Medulla oblongata (tissue), 1 donor: ENCODE measurements at regions not wholly inside any gene's neighbourhood (a gene's known extent, or its start where the extent isn't known, plus 50 kb on each side); places are given as distances from the start of the nearest gene placed in this dataset.
"Not testable (repeated sequence)": the region's sequence is repeated elsewhere in the genome, so short reads cannot be mapped to it uniquely, and the experiment has no call there.

ENCODE experiments used
- DNase-seq: peaks from one replicate; pipeline ENCODE4 v3.0.0-alpha.2; 2015; ENCODE audit errors: extremely low spot score

DNA sequence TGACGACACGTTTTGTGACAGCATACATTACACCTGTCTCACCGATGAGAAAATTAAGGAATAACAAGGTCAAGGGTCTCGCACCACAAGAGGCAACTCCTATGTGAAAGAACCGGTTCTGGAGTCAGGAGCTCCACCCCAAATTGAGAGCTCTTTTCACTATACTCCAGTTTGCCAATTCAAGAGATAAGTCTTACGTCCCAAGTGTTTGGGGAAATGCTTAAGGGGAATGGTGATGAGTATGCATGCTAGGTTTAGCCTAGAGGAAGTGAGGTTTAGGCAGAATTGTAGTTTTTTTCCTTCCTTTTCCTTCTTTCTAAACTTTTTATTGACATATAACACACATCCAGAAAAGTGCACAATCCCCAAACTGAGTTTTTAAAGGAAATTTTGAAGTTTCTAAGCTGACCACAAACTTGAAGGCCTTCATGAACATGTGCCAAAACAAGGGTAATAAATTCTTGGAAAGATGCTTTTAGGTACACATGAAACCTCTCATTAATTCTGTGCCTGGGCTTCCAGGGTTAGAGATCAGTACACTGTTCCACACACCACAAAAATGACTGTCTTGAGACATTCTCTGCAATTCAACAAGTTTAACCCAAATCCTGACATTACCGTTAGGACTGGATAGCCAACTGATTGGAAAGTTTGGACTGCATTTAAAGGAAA, 127.6 kb upstream of the SLC1A3 start:
- no peak for DNase-seq

DNA sequence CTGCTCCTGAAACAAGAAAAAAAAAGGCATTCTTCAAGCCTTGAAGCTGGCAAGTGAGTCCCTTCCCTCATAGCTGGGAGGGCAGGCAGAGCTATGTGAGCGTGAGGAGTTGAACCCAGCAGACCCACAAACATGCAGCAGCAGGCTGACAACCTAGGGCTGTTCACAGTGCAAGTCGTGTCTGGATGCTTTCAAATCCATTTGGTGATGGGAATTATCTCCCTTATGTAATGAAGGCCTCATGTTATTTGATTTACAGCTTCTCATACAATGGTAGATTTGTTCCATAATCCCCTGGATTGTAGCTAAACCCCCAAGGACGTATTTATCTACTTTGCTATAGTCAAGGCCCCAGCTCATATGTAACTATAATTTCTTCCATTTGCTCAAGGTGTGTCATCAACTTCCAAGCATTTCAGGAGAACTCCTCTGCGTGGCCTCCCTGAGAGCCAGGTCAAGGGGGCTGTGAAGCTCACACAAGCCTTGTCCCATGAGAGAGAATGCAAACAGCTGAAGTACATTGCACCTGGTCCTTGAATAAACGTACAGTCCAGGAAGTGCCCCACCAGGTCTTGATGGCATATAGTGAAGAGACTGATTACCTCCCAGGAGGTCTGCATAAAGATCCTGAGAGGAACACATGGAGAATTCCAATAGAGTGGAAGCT, 124.8 kb upstream of the SLC1A3 start:
- DNase-seq, result no peak

DNA sequence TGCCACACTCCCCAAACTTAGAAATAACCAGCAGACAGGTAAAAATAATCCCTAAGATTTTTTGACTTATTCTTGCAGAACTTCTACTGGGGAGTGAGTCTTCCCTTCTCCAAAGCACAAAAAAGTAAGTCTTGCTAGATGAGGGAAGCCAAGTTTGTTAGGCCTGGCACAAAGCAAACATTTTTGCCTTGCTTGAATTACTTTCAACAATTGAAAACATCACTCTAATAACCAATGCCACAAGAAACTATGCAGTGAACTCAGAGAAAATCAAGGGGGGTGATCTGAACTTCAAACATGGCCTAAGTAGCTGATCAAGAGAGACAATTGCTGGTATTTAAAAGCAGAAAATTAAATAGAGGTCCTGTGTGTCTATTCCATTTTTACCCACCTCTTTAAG, 123.6 kb upstream of the SLC1A3 start:
- DNase-seq, result no peak

DNA sequence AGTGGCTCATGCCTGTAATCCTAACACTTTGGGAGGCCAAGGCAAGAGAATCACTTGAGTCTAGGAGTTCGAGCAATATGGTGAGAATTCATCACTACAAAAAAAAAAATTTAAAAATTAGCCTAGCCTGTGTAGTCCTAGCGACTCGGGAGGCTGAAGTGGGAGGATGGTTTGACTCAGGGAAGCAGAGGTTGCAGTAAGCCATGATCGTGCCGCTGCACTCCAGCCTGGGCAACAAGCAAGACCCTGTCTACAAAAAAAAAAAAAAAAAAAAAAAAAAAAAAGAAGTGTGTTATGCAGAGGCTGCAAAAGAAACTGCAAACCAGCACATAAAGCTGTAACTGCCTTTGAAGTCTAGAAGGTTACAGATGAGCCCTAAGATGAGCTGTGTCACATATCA, 116.9 kb upstream of the SLC1A3 start:
- DNase-seq, result no peak

DNA sequence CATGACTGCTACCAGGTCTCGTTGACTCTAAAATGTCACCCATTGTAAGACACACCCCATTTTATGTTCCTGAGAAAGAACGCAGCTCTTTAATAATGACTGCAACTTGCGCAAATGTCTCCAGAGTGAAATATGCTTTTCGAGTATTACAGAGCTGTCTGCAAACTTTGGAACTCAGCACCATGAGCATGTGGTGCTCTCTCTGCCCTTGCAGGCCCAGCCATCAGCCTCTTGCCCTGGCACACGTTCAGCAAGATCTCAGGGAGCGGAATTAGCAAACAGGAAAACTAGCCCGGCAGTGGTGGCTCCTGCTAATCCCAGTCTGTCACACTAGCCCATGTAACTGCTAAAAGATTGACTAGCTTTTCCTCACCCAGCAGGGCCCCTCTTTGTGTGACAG, 114.5 kb upstream of the SLC1A3 start:
- no peak for DNase-seq

DNA sequence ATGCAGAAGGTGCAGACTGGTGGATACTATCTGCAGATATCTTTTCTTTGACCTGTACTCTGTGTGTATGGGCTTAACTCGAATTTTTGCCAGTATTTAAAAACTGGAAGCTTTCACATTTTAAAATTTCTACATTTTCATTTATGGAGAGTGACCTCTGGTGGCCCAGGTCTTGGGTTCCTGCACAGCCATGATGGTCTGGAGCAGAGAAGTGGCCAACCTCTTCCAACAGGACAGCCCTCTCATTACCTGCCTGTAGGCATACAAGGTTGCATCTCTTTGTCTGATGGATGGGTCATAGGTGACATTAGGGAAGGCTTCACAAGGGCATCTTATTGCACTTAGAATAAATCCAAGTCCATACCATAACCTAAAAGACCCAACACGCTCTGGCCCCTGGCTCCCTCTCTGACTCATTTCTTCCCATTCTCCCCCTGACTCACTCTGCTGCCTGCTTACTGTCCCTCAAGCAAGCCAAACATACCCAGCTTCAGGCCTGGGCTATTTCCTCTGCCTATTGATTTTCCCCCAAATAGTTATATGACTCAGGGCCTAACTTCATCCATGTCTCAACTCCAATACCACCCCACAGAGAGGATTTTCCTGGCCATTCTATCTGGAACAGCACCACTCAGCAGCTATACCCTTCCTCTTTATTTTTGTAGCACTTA, 113.3 kb upstream of the SLC1A3 start:
- DNase-seq, result no peak

DNA sequence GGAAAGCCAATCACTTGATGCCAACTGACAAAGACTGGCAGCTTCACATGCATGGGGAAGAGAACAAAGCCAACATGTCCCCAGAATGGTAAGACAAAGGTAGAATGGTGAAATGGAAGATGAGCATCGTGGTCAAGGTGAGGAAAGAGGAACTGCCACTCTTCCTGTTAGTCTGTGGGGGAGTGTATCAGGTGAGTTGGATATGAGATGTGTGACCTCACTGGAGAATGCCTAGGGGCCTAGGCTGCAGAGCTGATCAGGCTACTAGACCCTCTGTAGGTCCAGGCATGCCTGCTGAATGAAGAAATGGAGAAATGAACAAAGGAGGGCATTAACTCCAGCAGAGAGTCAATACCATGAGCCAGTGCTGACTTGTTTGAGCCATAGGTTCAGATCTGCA, 112.4 kb upstream of the SLC1A3 start:
- no peak for DNase-seq

DNA sequence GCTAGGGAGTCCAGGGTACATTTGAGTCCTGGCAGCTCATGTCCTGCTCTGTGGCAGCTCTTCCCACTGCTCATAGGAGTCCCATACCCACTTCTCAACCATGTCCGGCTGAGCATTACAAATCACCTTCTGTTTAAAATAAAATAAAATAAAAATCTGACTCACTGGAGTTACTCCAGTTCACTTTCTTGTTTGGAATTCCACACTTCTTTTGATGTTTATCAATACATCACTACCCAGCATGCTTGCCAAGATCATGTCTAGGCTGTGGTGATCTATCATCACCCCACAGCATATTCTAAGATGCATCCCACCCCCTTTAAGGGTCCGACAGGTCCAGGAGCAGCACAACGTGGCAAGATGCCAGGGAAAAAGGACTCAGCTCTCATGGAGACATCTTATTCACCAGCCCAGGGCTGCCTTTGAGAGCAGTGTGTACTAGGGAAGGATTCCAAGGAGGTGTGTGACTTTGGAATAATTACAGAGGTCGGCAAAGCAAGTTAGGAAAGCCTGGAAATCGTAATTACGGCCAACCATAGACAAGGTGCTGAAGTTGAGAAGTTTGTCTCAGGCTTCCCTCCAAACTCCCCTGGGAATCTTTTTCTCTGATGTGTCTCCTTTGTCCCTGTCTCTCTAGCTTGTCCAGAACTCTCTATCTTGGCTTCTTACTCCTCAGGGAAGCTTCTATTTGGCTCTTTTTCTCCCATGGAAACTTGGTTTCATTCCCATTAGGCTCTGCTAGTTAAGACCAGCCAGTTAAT, 111.4 kb upstream of the SLC1A3 start:
- peak; percentile 72 for DNase-seq

DNA sequence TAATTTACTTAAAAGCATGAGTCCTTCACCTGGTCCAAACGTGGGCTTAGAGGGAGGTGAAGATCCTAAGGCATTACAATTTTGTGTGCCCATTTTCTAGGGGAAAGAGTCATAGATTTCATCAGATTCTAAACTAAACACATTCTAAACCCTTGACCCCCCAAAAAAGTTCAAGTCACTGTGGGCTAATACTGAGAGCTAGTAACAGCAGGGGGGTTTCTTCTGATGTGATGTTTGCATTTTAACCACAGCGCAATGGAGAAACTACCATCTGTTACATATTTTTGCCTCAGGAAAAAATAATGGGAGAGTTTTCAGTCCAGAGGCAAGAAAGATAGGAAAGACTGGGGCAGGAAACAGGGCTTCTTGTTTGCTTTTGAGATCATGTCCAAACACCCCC, 110.8 kb upstream of the SLC1A3 start:
- DNase-seq, result peak; percentile 20

DNA sequence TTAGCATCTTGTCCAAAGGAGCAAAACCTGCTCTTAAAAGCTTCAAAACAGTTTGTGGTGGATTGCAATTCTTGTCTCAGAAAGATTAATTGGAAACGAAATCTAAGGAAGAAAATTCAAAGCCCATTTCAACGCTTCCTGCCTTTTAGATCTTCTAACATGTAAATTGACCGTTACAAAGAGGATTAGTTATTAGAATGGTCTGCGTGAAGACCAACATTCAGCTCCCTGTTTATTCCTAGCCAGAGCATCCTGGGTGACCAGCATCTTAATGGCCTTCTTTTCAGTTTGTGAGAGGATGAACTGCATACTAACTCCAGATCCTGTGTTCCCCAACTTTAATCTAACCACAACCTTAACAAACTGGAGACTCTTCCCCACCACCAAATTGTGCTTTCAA, 109.9 kb upstream of the SLC1A3 start:
- peak; percentile 55 for DNase-seq

DNA sequence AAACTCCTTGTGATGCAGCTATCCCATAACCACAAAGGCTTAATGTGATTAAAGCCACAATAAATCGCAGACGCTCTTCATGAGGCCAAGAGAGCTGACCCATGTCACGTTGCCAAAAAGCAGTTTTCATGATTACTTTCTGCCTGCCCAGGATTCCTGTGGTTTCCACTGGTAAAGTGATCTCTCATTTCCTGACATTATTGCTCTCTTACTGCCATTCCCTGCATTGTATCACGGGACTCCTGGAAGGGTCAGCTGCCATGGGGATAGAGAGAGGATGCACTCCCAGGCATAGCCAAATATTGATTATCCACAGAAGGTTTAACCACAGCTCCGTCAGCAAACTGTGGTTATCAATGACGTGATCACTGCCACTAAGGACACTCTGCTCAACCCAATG, 103.8 kb upstream of the SLC1A3 start:
- no peak for DNase-seq

DNA sequence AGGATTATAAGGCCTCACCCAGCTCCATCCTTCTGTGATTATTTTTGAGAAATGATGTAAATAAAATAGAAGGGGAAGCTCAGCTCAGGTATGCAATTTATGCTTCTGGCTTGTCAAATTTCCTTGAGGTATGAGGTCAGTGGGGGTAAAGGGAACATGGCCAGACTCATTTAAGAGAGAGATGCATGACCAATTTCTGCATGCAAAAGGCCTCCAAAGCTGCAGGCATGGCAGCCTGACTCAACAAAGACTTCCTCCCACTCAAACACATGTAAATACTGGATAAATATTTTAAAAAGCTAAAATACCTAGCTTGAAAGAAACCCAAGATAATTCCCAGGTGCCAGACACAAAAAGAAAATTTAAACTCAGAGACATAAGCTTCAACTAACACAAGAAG, 101.4 kb upstream of the SLC1A3 start:
- no peak for DNase-seq

DNA sequence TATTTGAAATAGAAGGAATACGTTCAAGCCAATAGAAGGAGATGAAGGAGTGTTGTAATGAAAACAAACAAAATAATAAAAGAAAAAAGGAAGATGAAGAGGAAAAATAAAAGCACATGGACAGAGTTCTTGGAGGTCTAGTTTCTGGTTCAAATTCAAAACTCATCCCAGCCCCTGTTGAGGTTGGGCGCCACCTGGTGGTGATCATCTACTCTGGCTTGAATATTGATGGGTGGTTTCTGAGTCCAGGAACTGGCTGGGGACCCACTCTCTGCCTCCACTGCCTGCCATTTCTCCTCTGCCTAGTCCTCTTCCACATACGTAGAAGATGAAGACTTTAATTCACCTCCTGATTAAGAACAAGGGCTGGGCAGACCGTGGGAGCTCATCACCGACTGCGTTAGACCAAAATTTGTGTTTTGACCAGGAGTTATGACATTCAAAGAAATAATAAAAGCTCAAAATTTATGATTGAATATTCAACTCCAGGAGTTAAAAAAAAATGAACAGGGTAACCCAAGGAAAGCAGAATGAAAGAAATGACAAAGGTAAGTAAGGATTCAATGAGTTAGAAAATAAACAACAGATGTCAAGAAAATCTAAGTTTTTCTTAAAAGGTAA, 99.0 kb upstream of the SLC1A3 start:
- peak; percentile 88 for DNase-seq

DNA sequence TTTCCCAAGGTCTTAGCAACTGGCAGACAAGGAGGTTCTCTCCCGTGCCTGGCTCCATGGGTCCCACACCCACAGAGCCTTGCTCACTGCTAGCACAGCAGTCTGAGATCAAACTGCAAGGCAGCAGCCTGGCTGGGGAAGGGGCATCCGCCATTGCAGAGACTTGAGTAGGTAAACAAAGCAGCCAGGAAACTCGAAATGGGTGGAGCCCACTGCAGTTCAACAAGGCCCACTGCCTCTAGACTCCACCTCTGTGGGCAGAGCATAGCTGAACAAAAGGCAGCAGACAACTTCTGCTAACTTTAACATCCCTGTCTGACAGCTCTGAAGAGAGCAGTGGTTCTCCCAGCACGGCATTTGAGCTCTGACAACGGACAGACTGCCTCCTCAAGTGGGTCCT, 98.1 kb upstream of the SLC1A3 start:
- not testable (repeated sequence) for DNase-seq

DNA sequence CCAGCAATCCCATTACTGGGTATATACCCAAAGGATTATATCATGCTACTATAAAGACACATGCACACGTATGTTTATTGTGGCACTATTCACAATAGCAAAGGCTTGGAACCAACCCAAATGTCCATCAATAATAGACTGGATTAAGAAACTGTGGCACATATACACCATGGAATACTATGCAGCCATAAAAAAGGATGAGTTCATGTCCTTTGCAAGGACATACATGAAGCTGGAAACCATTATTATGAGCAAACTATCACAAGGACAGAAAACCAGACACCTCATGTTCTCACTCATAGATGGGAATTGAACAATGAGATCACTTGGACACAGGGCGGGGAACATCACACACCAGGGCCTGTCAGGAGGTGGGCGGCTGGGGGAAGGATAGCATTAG, 92.8 kb upstream of the SLC1A3 start:
- not testable (repeated sequence) for DNase-seq

DNA sequence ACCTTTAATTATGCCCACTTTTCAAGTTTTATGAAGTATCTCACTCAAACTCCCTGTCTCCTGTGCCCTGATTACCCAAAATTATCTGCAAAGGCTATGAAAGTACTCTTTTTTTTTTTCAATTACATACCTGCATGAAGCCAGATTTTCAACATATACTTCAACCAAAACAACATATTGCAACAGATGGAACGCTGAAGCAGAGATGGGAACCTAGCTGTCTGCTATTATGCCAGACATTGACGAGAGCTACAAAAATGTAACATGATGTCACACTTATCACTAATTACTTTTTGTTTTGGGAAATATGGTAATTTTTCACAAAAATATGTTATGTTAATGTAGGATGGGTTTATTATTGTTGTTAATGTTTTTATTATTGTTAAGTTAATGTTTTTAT, 86.5 kb upstream of the SLC1A3 start:
- no peak for DNase-seq

DNA sequence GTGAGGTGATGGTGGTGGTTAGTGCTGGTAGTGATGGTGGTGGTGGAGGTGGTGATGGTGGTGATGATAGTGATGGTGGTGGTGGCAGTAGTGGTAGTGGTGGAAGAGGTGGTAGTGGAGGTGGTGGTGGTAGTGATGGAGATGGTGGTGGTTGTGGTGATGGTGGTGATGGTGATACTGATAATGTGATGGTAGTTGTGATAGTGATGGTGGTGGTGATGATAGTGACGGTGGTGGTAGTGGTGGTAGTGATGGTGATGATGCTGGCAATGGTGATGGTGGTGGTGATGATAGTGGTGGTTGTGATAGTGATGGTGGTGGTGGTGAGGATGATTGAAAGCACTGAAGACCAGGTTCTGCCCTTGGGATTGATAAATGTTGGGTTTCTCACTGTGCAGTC, 85.2 kb upstream of the SLC1A3 start:
- no peak for DNase-seq

DNA sequence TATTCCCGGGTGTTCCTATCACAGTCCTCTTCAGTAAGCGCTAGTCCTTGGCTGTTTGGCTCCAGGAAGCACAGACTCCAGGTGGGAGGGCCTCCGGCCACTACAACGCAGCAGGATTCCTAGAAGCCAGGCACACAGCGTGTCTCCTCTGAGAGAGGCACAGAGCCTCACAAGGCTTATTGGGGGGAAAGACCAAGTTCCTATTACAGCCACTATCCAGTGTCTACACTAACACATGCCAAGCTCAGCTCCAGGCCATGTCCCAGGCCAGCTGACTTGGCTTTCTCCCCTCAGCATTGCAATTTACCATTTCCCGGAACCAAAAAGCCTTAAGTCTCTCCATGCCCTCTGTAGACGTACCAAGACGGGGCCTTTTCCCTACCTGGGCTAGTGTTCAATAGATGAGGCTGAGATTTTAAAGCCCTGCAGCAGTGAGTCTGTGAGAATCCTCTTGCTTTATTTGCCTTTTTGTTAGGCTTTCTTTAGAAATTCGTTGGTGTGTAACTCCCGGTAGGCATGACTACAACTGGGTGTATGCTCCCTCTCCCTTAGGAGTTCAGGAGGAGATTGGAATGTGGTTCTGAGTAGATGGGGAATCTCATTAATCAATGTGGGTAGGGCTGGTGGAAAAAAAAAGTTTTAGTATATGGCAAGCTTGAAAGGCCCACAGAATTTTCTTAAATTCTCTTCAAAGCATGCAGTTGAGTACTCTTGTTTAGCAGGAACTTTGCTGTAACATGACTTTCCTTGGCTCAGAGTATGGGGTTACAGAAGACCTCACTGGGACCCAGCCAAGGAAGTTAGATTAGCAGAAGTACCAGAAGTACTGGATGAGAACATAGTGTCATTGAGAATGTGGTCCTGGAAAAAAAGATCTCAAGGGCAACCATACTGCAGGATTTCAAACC, 84.3 kb upstream of the SLC1A3 start:
- no peak for DNase-seq

DNA sequence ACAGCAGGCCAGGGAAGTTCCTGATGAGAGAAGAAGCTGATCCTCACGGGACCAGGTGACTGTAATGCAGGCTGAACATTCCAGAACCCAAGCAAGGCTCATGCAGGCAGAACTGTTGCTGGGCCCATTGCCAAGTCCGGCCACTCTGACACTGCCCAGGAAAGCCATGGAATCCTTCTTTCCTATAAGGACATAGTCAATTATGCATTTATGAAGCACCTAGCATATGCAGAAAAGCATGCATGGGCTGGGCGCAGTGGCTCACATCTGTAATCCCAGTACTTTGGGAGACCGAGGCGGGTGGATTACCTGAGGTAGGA, 83.7 kb upstream of the SLC1A3 start:
- DNase-seq, result no peak

DNA sequence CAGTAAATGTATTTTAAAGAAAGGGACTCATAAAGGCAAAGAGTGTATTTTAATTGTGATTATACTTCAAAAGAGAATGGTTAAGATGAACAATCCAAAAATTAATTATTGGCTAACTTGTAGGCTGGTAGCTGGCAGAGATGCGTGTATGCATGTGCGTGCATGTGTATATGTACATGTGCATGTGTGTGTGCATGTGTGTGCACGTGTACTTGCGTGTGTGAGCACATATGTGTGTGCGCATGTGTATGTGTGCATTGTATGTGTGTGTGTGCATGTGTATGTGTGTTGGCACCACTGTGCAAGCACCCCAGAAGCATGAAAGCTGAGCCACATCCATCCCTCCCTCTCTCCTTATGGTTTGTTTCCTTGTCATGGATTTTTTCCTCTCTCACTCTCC, 83.0 kb upstream of the SLC1A3 start:
- no peak for DNase-seq

DNA sequence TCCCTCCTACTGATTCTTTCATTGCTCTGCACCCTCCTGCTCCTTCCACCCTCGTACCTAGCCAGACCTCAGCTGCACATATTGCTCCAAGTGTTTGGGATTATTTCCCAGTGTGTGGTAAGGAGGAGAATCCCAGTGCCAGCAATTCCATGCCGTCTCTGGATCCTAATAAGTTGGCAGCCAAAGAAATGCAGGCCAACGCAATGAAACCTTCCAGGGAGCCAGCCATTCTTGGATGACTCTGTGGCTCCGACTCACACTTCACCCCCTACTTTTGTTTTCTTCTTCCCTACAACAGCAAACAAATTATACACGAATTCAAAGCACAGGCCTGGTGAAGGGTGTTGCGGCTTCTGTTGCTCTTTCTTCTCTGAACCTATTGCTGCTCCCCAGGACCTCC, 82.5 kb upstream of the SLC1A3 start:
- DNase-seq, result no peak
